GM21786 (cell line): ENCODE measurements at regions not wholly inside any gene's neighbourhood (a gene's known extent, or its start where the extent isn't known, plus 50 kb on each side); places are given as distances from the start of the nearest gene placed in this dataset.

Source experiments
- ATAC-seq: cut with Tn5 transposase; IDR thresholded peaks from one replicate; pipeline ENCODE4 v1.9.1; 2021; ENCODE audit not compliant: unreplicated experiment

- no peak for ATAC-seq
These were observed 81.8 kb upstream of the CAV2 start for GRCh38 chr7:116417593-116418345.

DNA sequence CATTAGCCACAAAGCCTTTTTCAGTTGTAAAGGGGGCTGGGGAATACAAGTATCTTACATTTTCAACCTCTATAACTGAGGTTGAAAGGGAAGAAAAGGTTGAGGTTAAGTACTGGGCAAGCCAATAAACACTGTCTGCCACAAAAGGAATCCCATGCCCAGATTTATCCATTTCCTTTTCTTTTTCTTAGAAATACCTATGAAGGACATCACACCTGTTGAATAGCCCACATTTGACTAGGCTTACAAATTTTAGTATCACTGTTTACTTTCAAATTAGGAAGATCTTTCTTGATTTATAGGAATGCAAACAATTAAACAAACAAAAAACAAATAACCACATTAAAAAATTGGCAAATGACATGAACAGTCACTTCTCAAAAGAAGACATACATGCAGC, 81.0 kb upstream of the CAV2 start:
- no peak for ATAC-seq

DNA sequence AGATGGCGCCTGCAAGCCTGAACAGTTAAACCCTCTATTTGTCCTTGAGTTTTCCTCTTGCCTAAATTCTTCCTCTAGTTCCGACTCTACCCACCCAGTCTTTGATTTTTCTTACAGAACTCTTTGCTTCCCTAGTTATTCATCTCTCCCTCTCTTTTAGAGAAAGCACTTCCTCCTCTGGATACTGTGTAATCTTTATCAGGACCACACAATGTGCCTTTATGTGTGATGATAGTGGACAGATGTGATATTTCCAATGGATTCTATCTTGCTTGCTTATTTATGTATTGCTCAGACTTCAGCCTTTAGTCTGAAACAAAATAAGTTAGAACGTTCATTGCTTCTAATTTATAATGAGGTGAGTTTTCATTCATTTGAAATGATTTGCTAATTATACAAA, 79.5 kb upstream of the CAV2 start:
- no peak for ATAC-seq

- no peak for ATAC-seq
These were observed 78.2 kb upstream of the CAV2 start for GRCh38 chr7:116421298-116421697.

DNA sequence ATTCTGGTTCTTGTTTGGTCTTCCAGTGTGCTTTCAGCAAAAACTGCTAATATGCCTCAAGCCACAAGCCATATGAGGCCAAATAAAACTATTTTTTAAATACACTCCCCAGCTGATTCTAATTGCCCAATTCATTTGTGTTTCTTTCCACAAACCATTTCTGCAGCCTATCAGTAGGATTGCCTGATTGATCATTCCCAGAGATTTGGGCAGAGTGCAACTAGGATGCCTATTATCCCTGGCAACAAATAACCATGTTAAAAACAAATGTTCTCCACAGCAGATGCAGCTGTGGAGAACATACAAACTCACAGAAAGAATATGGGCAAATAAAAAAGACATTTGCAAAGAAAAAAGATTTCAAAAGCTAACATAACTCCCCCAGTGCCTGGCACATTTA, 76.9 kb upstream of the CAV2 start:
- no peak for ATAC-seq

DNA sequence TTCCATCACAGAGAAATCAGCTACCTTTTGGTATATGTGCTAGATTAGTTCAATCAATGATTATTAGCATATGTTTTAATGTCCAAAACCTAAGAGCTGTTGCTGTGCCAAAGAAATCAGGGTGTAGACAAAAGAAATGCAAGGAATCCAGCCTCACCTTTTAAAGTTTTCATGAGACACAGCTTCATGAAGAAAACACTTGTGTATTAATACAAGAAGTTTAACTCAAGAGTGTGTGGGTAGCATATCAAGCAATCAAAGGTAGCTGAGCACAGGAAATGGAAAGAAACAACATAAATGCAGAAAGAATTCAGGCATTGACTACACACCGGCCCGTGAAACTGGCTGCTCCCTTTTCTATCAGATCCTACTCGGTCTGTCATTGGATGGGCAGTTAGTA, 76.0 kb upstream of the CAV2 start:
- no peak for ATAC-seq

GRCh38 chr7:116425647-116426209, 73.8 kb upstream of the CAV2 start:
- no peak for ATAC-seq

DNA sequence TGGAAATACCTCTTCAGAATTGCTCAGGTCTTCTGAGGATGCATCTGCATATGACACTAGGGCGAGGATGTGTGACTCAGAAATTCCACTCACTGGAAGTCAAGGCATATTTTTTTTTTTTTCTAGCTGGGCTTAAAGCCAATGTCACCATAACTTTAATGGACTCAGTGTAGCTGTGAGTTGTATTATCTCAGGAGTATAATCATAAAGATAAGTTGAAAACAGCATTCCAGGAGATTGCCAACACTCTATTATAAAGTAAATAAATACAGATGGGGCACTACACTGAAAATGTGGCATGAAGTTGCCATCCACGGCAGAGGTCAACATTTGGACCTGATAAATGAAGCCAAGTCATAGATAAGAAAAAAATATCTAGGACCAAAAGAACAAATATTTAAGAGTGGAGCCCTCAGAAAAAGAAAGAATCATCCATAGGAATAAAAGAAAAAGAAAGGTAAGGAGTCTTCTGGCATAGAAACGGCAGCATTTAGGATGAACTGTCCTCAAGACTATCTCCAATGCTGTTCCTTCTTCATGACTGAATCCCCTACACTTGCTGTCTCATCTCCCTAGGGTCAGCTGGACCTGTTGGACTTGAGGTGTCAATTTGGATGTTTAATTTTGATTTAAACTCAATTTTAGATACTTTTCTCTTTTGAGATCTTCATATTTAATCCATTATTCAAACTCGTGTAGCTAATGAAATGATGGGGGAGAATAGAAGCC, 72.9 kb upstream of the CAV2 start:
- no peak for ATAC-seq

- no peak for ATAC-seq
These were observed 69.4 kb upstream of the CAV2 start for GRCh38 chr7:116429986-116430619.

- ATAC-seq = no peak
These were observed 67.6 kb upstream of the CAV2 start for GRCh38 chr7:116431787-116432526.

GRCh38 chr7:116432527-116432916, 67.0 kb upstream of the CAV2 start:
- ATAC-seq = no peak

DNA sequence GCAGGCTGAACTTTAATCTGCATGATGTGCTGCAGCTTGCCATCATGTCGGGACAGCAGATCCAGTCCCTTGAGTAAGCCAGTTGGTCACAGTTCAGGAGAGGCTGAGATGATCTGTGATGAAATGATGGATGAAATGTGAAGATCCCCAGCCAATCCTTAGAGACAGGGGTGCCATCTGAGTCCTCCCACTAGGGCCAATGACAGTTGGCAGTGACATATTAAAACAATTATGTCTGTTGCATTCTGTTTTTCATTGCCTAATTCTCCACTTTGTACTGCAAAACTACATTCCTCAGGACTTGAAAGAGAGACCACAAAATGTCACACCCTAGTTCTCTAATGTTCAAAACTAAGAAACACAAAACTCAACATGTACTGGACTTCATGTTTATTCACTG, 66.3 kb upstream of the CAV2 start:
- no peak for ATAC-seq

DNA sequence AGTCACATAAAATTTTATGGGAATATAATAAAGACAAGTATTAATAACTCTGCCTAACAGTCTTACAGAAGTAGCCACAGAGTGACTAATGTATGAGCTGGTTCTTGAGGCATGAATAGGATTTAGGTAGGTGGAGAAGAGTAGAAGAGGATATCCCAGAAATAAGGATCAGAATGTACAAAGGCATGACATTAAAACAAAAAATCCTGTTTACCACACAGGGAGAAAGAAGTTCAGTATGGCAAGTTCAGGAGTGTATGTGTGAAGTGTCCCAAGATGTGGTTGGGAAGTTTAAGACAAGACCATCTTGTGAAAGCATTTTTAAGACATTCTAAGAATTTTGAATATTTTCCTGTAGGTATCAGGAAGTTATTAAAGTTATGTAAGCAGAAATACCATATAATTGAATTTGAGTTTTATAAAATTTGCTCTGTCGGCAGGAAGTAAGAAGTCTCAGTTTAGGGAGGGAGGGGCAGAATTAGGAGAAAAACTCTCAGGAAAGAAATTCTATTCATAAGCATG, 64.7 kb upstream of the CAV2 start:
- no peak for ATAC-seq

DNA sequence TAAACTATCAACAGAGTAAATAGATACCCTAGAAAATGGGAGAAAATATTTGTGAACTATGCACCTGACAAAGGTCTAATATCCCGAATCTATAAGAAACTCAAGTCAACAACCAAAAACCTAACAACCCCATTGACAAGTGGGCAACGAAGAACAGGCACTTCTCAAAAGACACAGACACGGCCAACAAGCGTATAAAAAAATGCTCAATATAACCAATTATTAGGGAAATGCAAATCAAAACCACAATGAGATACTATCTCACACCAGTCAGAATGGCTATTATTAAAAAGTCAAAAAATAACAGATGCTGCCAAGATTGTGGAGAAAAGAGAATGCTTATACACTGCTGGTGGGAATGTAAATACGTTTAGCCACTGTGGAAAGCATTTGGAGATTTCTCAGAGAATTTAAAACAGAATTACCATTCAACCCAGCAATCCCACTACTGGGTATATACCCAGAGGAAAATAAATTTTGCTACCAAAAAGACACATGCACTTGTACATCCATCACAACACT, 63.2 kb upstream of the CAV2 start:
- ATAC-seq = no peak

DNA sequence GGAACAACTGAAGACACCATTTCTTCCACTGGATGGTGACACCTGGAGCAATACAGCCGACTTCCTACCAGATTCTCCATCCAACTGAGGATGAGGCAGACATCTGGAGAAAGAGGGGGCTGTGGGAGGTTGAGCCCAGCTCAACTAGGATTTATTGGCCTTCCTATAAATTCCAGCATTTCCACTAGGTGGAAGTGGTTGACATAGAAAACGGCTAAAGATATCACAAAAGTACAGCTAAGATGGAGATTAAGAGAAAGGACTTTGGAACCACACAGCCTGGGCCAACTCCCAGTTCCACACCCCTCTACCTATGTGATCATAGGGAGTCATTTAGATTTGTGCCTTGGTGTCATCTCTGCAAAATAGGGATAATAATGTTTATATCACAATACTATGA, 61.3 kb upstream of the CAV2 start:
- ATAC-seq = no peak

GRCh38 chr7:116439005-116439404, 60.5 kb upstream of the CAV2 start:
- no peak for ATAC-seq

- no peak for ATAC-seq
These were observed 59.5 kb upstream of the CAV2 start for GRCh38 chr7:116439841-116440549.

- no peak for ATAC-seq
These were observed 58.0 kb upstream of the CAV2 start for GRCh38 chr7:116441534-116441933.

DNA sequence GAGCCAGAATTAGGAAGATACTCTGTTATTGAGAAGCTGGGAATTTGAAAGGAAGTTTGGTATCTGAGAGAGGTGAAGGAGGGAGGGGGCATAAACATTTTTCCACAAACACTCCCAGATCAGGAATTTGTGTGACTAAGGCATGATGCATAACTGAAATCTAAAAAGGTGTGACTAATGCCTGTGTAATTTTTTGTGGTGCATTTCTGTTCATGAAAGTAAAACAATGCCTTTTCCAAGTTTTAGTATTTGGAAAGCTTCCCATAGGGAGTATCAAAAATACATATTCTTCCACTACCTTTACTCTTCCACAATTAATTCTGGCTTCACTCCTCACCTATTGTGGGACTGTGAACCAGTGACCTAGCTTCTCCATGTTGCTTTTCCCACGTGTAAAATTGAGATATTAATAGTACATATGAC, 56.4 kb upstream of the CAV2 start:
- ATAC-seq = no peak

- no peak for ATAC-seq
These were observed 55.9 kb upstream of the CAV2 start for GRCh38 chr7:116443646-116444045.
